ENCODE measurements at regions not wholly inside any gene's neighbourhood (a gene's known extent, or its start where the extent isn't known, plus 50 kb on each side); places are given as distances from the start of the nearest gene placed in this dataset.

GRCh38 chr15:70602834-70603560 lies 160.4 kb downstream of the UACA start:
- H2BK15ac ChIP-seq (ENCODE audit: low read depth, low read length) = no peak overlapping the region
- H2BK120ac ChIP-seq (ENCODE audit: low read depth, low read length, poor library complexity, severe bottlenecking) = no peak overlapping the region
- H2AFZ ChIP-seq (ENCODE audit: low read length) = no peak overlapping the region
- H3K79me1 ChIP-seq (ENCODE audit: insufficient read depth, low read depth, low read length, poor library complexity, severe bottlenecking) = no peaks in the 10 kb centered on the region
- H3K23ac ChIP-seq (ENCODE audit: insufficient read length, low read depth, low read length) = no peak overlapping the region
- H2BK20ac ChIP-seq (ENCODE audit: low read depth, low read length, poor library complexity, severe bottlenecking) = no peak overlapping the region
- peaks cover 28 to 33% of the 10 kb centered on the region in 2 experiments for H3K4me1 Mint-ChIP-seq
- H3K9me3 Mint-ChIP-seq = peaks cover 5 to 8% of the 10 kb centered on the region in 2 experiments
- H3K36me3 Mint-ChIP-seq (ENCODE audit: insufficient read depth in 1 of 3, low read depth in 3 of 3) = peaks cover 2 to 4% (median 4%) of the 10 kb centered on the region in 3 experiments; a peak in 2 of 7 replicates
- no peak overlapping the region for H4K8ac ChIP-seq (replicated peaks; ENCODE audit: insufficient read length, low read depth, low read length)
- no peak overlapping the region for H4K5ac ChIP-seq (ENCODE audit: insufficient read length, low read depth, low read length)
- peaks cover 4% of the 10 kb centered on the region; the same call in 1 of the 2 replicates for H3K4me1 ChIP-seq (ENCODE audit: insufficient read depth, low read length)
- no peaks in the 10 kb centered on the region for H3K23me2 ChIP-seq (ENCODE audit: insufficient read length, low read depth, low read length, poor library complexity, severe bottlenecking)
- no peak overlapping the region; the same call in 1 of the 2 replicates for H3K14ac ChIP-seq (ENCODE audit: insufficient read depth, low read length)
- H3T11ph ChIP-seq (ENCODE audit: low read length) = no peak overlapping the region
- no peak overlapping the region for H3K27ac Mint-ChIP-seq
- H2AK5ac ChIP-seq (ENCODE audit: insufficient read length, low read length) = no peak overlapping the region
- H3K4ac ChIP-seq (ENCODE audit: low read depth, low read length) = no peak overlapping the region
- TF ChIP-seq, protein P1, sequence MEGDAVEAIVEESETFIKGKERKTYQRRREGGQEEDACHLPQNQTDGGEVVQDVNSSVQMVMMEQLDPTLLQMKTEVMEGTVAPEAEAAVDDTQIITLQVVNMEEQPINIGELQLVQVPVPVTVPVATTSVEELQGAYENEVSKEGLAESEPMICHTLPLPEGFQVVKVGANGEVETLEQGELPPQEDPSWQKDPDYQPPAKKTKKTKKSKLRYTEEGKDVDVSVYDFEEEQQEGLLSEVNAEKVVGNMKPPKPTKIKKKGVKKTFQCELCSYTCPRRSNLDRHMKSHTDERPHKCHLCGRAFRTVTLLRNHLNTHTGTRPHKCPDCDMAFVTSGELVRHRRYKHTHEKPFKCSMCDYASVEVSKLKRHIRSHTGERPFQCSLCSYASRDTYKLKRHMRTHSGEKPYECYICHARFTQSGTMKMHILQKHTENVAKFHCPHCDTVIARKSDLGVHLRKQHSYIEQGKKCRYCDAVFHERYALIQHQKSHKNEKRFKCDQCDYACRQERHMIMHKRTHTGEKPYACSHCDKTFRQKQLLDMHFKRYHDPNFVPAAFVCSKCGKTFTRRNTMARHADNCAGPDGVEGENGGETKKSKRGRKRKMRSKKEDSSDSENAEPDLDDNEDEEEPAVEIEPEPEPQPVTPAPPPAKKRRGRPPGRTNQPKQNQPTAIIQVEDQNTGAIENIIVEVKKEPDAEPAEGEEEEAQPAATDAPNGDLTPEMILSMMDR (conservative IDR thresholded peaks at IDR 0.05) = no peak
- H3K9me3 ChIP-seq (ENCODE audit: control insufficient read depth, low read depth, low read length) = no peaks in the 10 kb centered on the region
- no peak for DNase-seq
- no peak overlapping the region for H3K27ac ChIP-seq (ENCODE audit: insufficient read length, low read depth, low read length)
- H3K79me2 ChIP-seq (ENCODE audit: insufficient read depth, low read length) = no peaks in the 10 kb centered on the region
- H3K4me3 Mint-ChIP-seq = no peak overlapping the region
- no CpG with 5 or more reads among the region's 12 CpGs for WGBS (ENCODE audit: extremely low coverage, insufficient read length, low lambda C conversion rate)
- H4K91ac ChIP-seq (ENCODE audit: insufficient read length, low read depth, low read length) = no peak overlapping the region
- H3K56ac ChIP-seq (ENCODE audit: insufficient read length, low read depth, low read length) = no peak overlapping the region
- no peak overlapping the region for H3K18ac ChIP-seq (ENCODE audit: insufficient read length, low read depth, low read length)
- H3K27me3 Mint-ChIP-seq (ENCODE audit: low read depth) = peaks cover 2% of the 10 kb centered on the region; the same call in 1 of the 2 replicates
- no peak overlapping the region for H3K4me2 ChIP-seq (ENCODE audit: insufficient read depth, insufficient read length, low read length)
- H4K20me1 ChIP-seq (ENCODE audit: control insufficient read depth, insufficient read depth, insufficient read length) = no peaks in the 10 kb centered on the region
- H3K9ac ChIP-seq (ENCODE audit: extremely low read depth, insufficient read length, low read length) = no peak overlapping the region
- H2BK12ac ChIP-seq (ENCODE audit: insufficient read length, low read depth, low read length) = no peak overlapping the region
- H3K27me3 ChIP-seq (ENCODE audit: insufficient read depth, low read length) = no peaks in the 10 kb centered on the region
- H2BK5ac ChIP-seq (ENCODE audit: insufficient read length, low read length) = no peak overlapping the region
